ENCODE measurements at regions not wholly inside any gene's neighbourhood (a gene's known extent, or its start where the extent isn't known, plus 50 kb on each side); places are given as distances from the start of the nearest gene placed in this dataset.

DNA sequence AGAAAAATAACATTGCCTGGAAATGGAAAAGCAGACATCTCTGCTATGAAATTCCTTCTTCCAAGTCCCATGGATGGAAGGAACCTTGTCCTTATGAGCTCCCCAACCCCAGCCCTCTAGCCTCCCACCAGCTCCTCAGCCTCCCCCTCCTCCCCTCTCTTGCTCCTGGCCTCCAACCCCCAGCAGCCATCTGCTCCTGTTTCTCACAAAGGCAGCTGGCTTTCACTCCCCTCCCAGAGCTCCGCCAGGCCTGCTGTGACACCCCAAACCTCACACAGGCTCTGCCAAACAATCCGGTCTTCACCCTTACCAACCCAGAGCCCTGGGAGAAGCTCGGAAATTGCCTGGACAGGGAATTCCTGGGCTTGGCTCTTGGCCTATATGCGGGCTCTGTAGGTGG lies 69.2 kb downstream of the KLHDC7A start:
- H3K27me3 ChIP-seq (replicated peaks in 1 of 7): peaks cover 0 to 81% (median 1%) of the 10 kb centered on the region in 7 donors
- H3K4me3 ChIP-seq: no peak overlapping the region
- 70 to 77% (median 71%) methylated on average over 3 to 4 of the region's 4 CpGs for WGBS, 5 donors
- H3K27ac ChIP-seq: no peak overlapping the region
- no peaks in the 10 kb centered on the region for H3K4me1 ChIP-seq
- H3K9me3 ChIP-seq: no peaks in the 10 kb centered on the region
- DNase-seq: no peak
- intact Hi-C loops (cut with DNase I; ENCODE audit: low total_unique reads): no loop called here
- no peaks in the 10 kb centered on the region for H3K36me3 ChIP-seq
- TF ChIP-seq, protein P1, sequence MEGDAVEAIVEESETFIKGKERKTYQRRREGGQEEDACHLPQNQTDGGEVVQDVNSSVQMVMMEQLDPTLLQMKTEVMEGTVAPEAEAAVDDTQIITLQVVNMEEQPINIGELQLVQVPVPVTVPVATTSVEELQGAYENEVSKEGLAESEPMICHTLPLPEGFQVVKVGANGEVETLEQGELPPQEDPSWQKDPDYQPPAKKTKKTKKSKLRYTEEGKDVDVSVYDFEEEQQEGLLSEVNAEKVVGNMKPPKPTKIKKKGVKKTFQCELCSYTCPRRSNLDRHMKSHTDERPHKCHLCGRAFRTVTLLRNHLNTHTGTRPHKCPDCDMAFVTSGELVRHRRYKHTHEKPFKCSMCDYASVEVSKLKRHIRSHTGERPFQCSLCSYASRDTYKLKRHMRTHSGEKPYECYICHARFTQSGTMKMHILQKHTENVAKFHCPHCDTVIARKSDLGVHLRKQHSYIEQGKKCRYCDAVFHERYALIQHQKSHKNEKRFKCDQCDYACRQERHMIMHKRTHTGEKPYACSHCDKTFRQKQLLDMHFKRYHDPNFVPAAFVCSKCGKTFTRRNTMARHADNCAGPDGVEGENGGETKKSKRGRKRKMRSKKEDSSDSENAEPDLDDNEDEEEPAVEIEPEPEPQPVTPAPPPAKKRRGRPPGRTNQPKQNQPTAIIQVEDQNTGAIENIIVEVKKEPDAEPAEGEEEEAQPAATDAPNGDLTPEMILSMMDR (IDR thresholded peaks at IDR 0.05 in 8 of 11, conservative IDR thresholded peaks at IDR 0.05 in 3 of 11): no peak
- TF ChIP-seq POLR2A (IDR thresholded peaks at IDR 0.05): no peak
- no peak for TF ChIP-seq POLR2AphosphoS5 (IDR thresholded peaks at IDR 0.05)

- WGBS, 5 donors: 62 to 76% (median 65%) methylated on average over 9 of the region's 9 CpGs
- no peaks in the 10 kb centered on the region for H3K9me3 ChIP-seq
- H3K36me3 ChIP-seq: no peaks in the 10 kb centered on the region
- H3K4me1 ChIP-seq: peaks cover 0 to 5% (median 2%) of the 10 kb centered on the region in 6 donors
- intact Hi-C loops (cut with DNase I; ENCODE audit: low total_unique reads): no loop called here
- no peak overlapping the region for H3K27ac ChIP-seq
- peaks cover 0 to 89% (median 12%) of the 10 kb centered on the region in 7 donors for H3K27me3 ChIP-seq (replicated peaks in 1 of 7)
- TF ChIP-seq POLR2A (IDR thresholded peaks at IDR 0.05): no peak
- TF ChIP-seq POLR2AphosphoS5 (IDR thresholded peaks at IDR 0.05): no peak
- TF ChIP-seq, protein P1 (IDR thresholded peaks at IDR 0.05 in 8 of 11, conservative IDR thresholded peaks at IDR 0.05 in 3 of 11): no peak
- DNase-seq: no peak
- H3K4me3 ChIP-seq: no peak overlapping the region
Observed at GRCh38 chr1:18552631-18553030, 71.9 kb downstream of the KLHDC7A start.

- Histone ChIP-seq H3K4me1 (peaks cover 0 to 12% (median 6%) of the 10 kb centered on the region in 6 donors), H3K27me3 (replicated peaks in 1 of 7) (peaks cover 0 to 90% (median 20%) of the 10 kb centered on the region in 7 donors), H3K36me3 (no peaks in the 10 kb centered on the region), H3K9me3 (no peaks in the 10 kb centered on the region), H3K27ac (no peak overlapping the region), H3K4me3 (no peak overlapping the region)
- 84 to 90% (median 87%) methylated on average over 11 of the region's 11 CpGs for WGBS, 5 donors
- DNase-seq: no peak
- TF ChIP-seq POLR2AphosphoS5 (IDR thresholded peaks at IDR 0.05) (no peak), POLR2A (IDR thresholded peaks at IDR 0.05) (no peak)
- TF ChIP-seq, protein P1 (IDR thresholded peaks at IDR 0.05 in 8 of 11, conservative IDR thresholded peaks at IDR 0.05 in 3 of 11): no peak
- intact Hi-C loops (cut with DNase I; ENCODE audit: low total_unique reads): no loop called here
Observed at GRCh38 chr1:18553388-18553787, 72.7 kb downstream of the KLHDC7A start.

DNA sequence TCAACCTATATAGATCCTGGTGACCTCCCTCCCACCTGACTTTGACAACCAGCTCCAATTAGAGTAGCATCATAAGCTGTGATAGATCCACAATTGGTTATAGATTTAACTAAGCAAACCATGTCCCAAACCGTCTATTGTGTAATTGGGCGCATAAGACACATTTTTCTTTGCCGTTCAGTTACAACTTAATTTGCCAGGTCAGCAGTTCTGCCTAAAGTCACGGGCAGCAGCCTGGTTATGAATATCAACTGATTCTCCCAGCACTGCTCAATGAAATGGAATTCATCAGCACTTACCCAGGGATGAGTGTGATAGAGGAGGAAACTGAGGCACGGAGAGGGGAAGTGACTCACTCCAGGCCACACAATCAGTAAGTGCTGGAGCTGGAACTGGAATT lies 73.4 kb downstream of the KLHDC7A start:
- TF ChIP-seq, protein P1 (IDR thresholded peaks at IDR 0.05 in 8 of 11, conservative IDR thresholded peaks at IDR 0.05 in 3 of 11): no peak
- no peak for TF ChIP-seq POLR2A (IDR thresholded peaks at IDR 0.05)
- TF ChIP-seq POLR2AphosphoS5 (IDR thresholded peaks at IDR 0.05): no peak
- 78 to 84% (median 80%) methylated on average over 5 of the region's 5 CpGs for WGBS, 5 donors
- peaks cover 0 to 90% (median 26%) of the 10 kb centered on the region in 7 donors for H3K27me3 ChIP-seq (replicated peaks in 1 of 7)
- no peak for DNase-seq
- H3K4me3 ChIP-seq: no peak overlapping the region
- intact Hi-C loops (cut with DNase I; ENCODE audit: low total_unique reads): no loop called here
- no peak overlapping the region for H3K27ac ChIP-seq
- H3K36me3 ChIP-seq: no peaks in the 10 kb centered on the region
- no peaks in the 10 kb centered on the region for H3K9me3 ChIP-seq
- peaks cover 0 to 14% (median 6%) of the 10 kb centered on the region in 6 donors for H3K4me1 ChIP-seq

All from spleen (tissue), 11 donors.